C4-2B (cell line): ENCODE measurements at regions not wholly inside any gene's neighbourhood (a gene's known extent, or its start where the extent isn't known, plus 50 kb on each side); places are given as distances from the start of the nearest gene placed in this dataset.

Source experiments
- ZFX ChIP-seq: fragments of 450-650 bp; IDR thresholded peaks from 2 replicates; pipeline ENCODE4 v1.6.1; 2017
- TF ChIP-seq, protein P1 (sequence below): fragments of 450-650 bp; conservative IDR thresholded peaks from 2 replicates; pipeline ENCODE4 v1.5.1; 2017; ENCODE audit warnings: mild to moderate bottlenecking

DNA sequence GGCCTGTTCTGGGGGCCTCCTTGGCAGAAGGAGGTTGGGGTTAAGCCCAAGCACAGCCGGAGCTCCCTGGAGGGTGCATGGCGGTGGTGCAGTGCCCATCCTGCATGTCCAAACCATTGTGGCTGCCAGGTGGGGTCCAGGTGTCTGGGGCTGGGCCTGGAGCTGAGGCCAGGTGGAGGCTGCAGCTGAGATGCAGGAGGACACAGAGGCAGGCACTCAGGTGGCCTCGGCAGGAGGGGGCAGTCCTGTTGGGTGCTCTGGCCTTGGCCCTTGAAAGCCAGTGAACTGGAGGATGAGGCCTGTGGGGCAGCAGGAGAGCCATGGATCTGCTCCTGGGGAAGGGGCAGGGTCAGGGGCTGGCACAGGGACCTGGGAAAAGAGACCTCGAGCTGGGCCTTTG, 195.3 kb downstream of the OLFM1 start:
- TF ChIP-seq, protein P1, sequence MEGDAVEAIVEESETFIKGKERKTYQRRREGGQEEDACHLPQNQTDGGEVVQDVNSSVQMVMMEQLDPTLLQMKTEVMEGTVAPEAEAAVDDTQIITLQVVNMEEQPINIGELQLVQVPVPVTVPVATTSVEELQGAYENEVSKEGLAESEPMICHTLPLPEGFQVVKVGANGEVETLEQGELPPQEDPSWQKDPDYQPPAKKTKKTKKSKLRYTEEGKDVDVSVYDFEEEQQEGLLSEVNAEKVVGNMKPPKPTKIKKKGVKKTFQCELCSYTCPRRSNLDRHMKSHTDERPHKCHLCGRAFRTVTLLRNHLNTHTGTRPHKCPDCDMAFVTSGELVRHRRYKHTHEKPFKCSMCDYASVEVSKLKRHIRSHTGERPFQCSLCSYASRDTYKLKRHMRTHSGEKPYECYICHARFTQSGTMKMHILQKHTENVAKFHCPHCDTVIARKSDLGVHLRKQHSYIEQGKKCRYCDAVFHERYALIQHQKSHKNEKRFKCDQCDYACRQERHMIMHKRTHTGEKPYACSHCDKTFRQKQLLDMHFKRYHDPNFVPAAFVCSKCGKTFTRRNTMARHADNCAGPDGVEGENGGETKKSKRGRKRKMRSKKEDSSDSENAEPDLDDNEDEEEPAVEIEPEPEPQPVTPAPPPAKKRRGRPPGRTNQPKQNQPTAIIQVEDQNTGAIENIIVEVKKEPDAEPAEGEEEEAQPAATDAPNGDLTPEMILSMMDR, result no peak
- TF ChIP-seq ZFX, result no peak
